ENCODE measurements at regions not wholly inside any gene's neighbourhood (a gene's known extent, or its start where the extent isn't known, plus 50 kb on each side); places are given as distances from the start of the nearest gene placed in this dataset.

- no peak for TF ChIP-seq POLR2AphosphoS5 (IDR thresholded peaks at IDR 0.05; ENCODE audit: low read depth, low read length)
- TF ChIP-seq, protein P1, sequence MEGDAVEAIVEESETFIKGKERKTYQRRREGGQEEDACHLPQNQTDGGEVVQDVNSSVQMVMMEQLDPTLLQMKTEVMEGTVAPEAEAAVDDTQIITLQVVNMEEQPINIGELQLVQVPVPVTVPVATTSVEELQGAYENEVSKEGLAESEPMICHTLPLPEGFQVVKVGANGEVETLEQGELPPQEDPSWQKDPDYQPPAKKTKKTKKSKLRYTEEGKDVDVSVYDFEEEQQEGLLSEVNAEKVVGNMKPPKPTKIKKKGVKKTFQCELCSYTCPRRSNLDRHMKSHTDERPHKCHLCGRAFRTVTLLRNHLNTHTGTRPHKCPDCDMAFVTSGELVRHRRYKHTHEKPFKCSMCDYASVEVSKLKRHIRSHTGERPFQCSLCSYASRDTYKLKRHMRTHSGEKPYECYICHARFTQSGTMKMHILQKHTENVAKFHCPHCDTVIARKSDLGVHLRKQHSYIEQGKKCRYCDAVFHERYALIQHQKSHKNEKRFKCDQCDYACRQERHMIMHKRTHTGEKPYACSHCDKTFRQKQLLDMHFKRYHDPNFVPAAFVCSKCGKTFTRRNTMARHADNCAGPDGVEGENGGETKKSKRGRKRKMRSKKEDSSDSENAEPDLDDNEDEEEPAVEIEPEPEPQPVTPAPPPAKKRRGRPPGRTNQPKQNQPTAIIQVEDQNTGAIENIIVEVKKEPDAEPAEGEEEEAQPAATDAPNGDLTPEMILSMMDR (IDR thresholded peaks at IDR 0.05) = no peak
- no peak for TF ChIP-seq FOXJ3 (CRISPR knock-in tag; IDR thresholded peaks at IDR 0.05)
These were observed 188.3 kb upstream of the MARCKS start for GRCh38 chr6:113668641-113669408.

Data from SK-N-SH (cell line).